ENCODE measurements at regions not wholly inside any gene's neighbourhood (a gene's known extent, or its start where the extent isn't known, plus 50 kb on each side); places are given as distances from the start of the nearest gene placed in this dataset.

DNA sequence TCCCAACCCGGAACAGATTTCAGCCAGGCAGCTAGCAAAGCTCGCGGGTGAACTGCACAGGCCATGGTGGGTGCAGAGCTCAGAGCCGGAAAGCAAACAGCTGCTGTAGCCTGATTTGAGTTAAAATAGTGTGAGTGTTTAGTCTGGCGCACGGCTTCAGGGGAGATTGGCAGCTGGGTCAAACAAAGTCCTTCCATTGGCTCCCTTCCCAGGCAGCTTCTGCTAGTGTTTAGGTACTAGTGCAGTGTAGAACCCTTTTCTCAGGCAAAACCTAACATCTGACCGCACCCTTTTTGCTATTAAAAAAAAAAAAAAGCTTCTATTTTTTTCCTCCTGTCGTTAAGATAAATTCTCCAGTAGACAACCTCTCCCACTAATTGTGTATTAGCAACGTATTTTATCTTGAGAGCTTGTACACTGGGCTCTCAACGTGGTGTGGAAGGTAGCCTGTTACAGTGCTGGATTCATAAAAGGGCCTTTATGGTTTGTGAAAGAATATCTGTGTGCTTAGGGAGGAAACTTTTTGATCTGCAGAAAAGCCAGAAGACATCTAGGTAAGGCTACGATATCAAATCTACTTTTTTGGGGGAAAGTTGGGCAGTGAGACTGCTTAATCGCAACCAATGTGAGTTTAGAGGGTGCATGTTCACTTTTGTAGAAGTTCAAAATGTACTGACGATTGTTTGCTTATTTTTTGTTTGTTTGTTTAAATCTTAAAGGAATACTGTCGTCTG lies 689.6 kb downstream of the USP25 start:
- Histone ChIP-seq H3K4me1 (ENCODE audit: control insufficient read depth, insufficient read depth, low read length) (no peaks in the 10 kb centered on the region), H3K36me3 (ENCODE audit: control insufficient read depth, insufficient read depth, low read length) (no peaks in the 10 kb centered on the region), H3K27me3 (ENCODE audit: control insufficient read depth, insufficient read depth, low read length) (no peaks in the 10 kb centered on the region), H3K9ac (ENCODE audit: low read length) (no peak overlapping the region), H3K4me3 (ENCODE audit: low read depth, low read length) (no peak overlapping the region), H3K27ac (ENCODE audit: low read depth, low read length) (no peak overlapping the region), H3K9me3 (ENCODE audit: control insufficient read depth, insufficient read depth, low read depth, low read length) (no peaks in the 10 kb centered on the region)

DNA sequence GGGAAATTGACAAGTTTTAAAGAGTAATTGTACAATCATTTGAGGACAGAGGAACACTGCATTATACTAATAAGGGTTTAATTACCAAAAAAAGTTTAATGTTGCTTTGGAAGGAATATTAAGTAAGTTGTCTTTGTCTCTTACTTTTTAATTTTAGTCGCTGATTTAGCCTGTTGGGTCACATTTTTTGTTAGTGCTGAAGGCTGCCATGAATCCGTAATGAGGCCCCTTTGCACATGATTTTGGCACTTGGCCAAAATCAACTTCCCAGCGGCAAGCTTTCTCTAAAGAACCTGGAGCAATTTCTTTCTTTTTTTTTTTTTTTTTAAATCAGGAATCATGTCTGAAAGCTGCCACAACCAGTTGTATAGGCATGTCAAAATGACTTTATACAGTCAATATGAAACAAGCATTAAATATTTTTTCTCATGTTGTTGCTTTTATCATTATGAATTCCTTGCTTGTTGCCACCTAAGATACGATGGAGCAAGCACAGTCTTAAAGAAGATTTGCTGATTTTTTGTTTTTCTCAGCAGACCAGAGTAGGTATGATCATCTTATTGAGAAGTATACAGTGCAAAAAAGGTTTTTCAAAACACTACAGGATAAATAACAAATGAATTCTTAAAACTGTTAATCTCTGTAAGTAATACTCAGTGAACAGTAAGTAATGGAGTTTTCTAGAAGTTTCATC lies 690.4 kb downstream of the USP25 start:
- H3K27me3 ChIP-seq (ENCODE audit: control insufficient read depth, insufficient read depth, low read length): no peaks in the 10 kb centered on the region

DNA sequence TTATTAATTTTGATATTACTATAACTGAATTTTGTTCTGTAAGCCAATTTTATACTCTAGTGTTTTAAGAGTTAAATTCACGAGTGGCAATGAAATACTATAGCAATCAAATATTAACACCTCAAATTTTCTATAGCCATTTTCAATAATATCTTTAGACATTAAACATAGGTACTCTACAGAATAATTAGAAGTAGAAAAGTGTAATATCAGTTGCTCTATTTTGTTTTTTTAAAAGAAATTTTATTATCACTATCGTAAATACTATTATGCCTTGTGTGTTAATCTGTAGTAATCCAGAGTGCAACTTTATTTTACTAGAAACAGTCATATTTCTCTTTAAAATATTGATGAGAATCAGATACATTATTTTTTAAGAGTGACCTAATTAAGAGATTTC lies 691.2 kb downstream of the USP25 start:
- H3K9me3 ChIP-seq (ENCODE audit: control insufficient read depth, insufficient read depth, low read depth, low read length): no peaks in the 10 kb centered on the region
- no peak overlapping the region for H3K27ac ChIP-seq (ENCODE audit: low read depth, low read length)
- no peaks in the 10 kb centered on the region for H3K36me3 ChIP-seq (ENCODE audit: control insufficient read depth, insufficient read depth, low read length)
- H3K27me3 ChIP-seq (ENCODE audit: control insufficient read depth, insufficient read depth, low read length): no peaks in the 10 kb centered on the region
- H3K9ac ChIP-seq (ENCODE audit: low read length): no peak overlapping the region
- H3K4me3 ChIP-seq (ENCODE audit: low read depth, low read length): no peak overlapping the region
- H3K4me1 ChIP-seq (ENCODE audit: control insufficient read depth, insufficient read depth, low read length): no peaks in the 10 kb centered on the region

More for the DNA sequence above, 690.4 kb downstream of the USP25 start:
- no peaks in the 10 kb centered on the region for H3K36me3 ChIP-seq (ENCODE audit: control insufficient read depth, insufficient read depth, low read length)
- no peak overlapping the region for H3K4me3 ChIP-seq (ENCODE audit: low read depth, low read length)
- H3K4me1 ChIP-seq (ENCODE audit: control insufficient read depth, insufficient read depth, low read length): no peaks in the 10 kb centered on the region
- H3K9me3 ChIP-seq (ENCODE audit: control insufficient read depth, insufficient read depth, low read depth, low read length): no peaks in the 10 kb centered on the region
- no peak overlapping the region for H3K9ac ChIP-seq (ENCODE audit: low read length)
- H3K27ac ChIP-seq (ENCODE audit: low read depth, low read length): no peak overlapping the region

DNA sequence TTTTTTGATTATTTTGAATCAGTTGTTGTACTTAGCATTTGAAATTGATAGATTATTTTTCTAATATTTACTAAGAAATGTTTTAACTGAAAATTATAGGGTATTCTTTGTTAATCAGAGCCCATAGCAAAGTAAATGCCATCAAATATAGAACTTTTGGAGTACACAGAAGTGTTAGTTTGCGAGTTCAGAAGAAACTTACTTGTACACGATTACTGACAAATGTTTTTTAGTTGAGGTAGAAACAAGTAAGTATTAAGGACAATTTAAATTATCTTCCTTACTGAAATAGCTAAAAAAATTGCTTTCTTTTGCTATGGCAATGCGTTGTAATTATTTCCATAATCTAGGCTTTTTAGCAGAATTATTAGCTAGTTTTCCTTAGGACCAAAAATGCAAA lies 692.2 kb downstream of the USP25 start:
- Histone ChIP-seq H3K27me3 (ENCODE audit: control insufficient read depth, insufficient read depth, low read length) (no peaks in the 10 kb centered on the region), H3K27ac (ENCODE audit: low read depth, low read length) (no peak overlapping the region), H3K9me3 (ENCODE audit: control insufficient read depth, insufficient read depth, low read depth, low read length) (no peaks in the 10 kb centered on the region), H3K4me3 (ENCODE audit: low read depth, low read length) (no peak overlapping the region), H3K4me1 (ENCODE audit: control insufficient read depth, insufficient read depth, low read length) (no peaks in the 10 kb centered on the region), H3K36me3 (ENCODE audit: control insufficient read depth, insufficient read depth, low read length) (no peaks in the 10 kb centered on the region), H3K9ac (ENCODE audit: low read length) (no peak overlapping the region)

DNA sequence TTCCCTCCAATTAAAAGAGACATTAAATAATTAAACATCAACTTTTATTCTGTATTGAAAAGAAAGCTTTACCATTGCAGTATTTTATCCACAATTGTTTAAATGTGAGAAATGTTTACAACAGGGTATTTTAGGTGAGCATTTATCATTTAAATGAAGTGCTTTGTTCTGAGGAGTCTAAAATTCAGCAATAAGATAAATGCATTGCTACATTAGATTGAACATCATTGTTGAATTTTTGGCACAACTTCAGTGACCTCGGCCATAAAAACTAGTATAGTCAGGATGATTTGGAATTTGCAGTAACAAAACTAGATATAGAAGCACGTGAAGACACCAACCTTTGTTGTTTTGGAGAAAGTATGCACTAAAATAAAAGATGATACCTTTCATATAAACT lies 692.9 kb downstream of the USP25 start:
- Histone ChIP-seq H3K4me3 (ENCODE audit: low read depth, low read length) (no peak overlapping the region), H3K9me3 (ENCODE audit: control insufficient read depth, insufficient read depth, low read depth, low read length) (no peaks in the 10 kb centered on the region), H3K27ac (ENCODE audit: low read depth, low read length) (no peak overlapping the region), H3K4me1 (ENCODE audit: control insufficient read depth, insufficient read depth, low read length) (no peaks in the 10 kb centered on the region), H3K36me3 (ENCODE audit: control insufficient read depth, insufficient read depth, low read length) (no peaks in the 10 kb centered on the region), H3K27me3 (ENCODE audit: control insufficient read depth, insufficient read depth, low read length) (no peaks in the 10 kb centered on the region), H3K9ac (ENCODE audit: low read length) (no peak overlapping the region)

DNA sequence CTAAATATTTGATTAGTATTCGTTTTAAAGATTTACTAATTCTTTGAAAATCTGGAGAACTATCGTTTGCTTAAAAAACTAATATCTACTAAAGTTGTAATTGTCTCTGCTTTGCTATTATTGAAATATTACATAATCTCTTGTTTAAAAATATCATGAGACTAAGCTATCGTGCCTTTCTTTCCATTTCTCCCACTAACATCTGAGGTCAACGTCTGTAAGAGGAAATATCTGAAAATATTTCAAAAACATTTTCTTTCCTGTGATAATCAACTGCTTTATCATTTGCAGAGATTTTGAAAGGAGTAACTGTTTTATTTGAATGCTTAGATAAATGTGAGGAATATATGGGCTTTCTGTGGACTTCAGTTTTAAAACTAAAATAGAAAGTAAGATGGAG lies 694.1 kb downstream of the USP25 start:
- no peak overlapping the region for H3K27ac ChIP-seq (ENCODE audit: low read depth, low read length)
- H3K4me3 ChIP-seq (ENCODE audit: low read depth, low read length): no peak overlapping the region
- no peaks in the 10 kb centered on the region for H3K4me1 ChIP-seq (ENCODE audit: control insufficient read depth, insufficient read depth, low read length)
- H3K9ac ChIP-seq (ENCODE audit: low read length): no peak overlapping the region
- no peaks in the 10 kb centered on the region for H3K27me3 ChIP-seq (ENCODE audit: control insufficient read depth, insufficient read depth, low read length)
- no peaks in the 10 kb centered on the region for H3K36me3 ChIP-seq (ENCODE audit: control insufficient read depth, insufficient read depth, low read length)
- no peaks in the 10 kb centered on the region for H3K9me3 ChIP-seq (ENCODE audit: control insufficient read depth, insufficient read depth, low read depth, low read length)

DNA sequence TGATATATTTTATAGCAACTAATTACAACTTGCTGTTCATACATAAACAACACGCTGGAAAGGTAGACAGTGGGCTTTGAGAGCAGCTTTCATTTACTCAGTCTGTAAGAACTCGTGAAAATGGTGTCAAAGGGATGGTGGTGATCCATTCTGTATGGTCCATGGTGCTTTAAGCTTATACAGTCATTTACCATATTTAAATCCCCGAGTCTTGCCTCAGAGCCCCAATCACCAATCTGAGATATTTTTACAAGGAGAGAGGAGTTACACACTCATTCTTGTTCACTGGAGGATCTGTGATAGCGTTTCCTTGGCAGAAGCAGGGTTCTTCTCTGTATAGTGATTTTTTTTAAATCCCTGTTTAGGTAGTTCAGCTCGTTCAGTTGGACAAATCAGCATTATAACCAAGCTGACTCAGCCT lies 694.6 kb downstream of the USP25 start:
- Histone ChIP-seq H3K9ac (ENCODE audit: low read length) (no peak overlapping the region), H3K27ac (ENCODE audit: low read depth, low read length) (no peak overlapping the region), H3K4me1 (ENCODE audit: control insufficient read depth, insufficient read depth, low read length) (no peaks in the 10 kb centered on the region), H3K9me3 (ENCODE audit: control insufficient read depth, insufficient read depth, low read depth, low read length) (no peaks in the 10 kb centered on the region), H3K27me3 (ENCODE audit: control insufficient read depth, insufficient read depth, low read length) (no peaks in the 10 kb centered on the region), H3K4me3 (ENCODE audit: low read depth, low read length) (no peak overlapping the region), H3K36me3 (ENCODE audit: control insufficient read depth, insufficient read depth, low read length) (no peaks in the 10 kb centered on the region)

DNA sequence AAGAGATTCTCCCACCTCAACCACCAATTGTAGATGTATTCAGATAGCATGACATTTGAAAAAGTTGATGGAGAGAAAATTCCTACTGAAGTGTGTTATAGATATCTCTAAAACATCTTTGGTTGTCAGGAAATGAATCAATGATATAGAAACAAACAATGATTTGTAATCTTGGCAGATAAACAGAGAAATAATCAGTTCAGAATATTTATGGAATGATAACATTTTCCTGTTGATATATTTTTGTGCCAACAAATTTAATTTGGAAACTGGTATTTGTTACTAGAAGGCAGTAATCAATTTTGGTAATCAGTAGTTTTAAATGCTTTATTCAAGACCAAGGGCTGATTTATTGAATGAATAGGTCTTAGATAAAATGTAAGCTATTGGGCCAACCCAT lies 695.6 kb downstream of the USP25 start:
- no peak overlapping the region for H3K9ac ChIP-seq (ENCODE audit: low read length)
- no peaks in the 10 kb centered on the region for H3K27me3 ChIP-seq (ENCODE audit: control insufficient read depth, insufficient read depth, low read length)
- no peak overlapping the region for H3K27ac ChIP-seq (ENCODE audit: low read depth, low read length)
- no peak overlapping the region for H3K4me3 ChIP-seq (ENCODE audit: low read depth, low read length)
- H3K36me3 ChIP-seq (ENCODE audit: control insufficient read depth, insufficient read depth, low read length): no peaks in the 10 kb centered on the region
- no peaks in the 10 kb centered on the region for H3K9me3 ChIP-seq (ENCODE audit: control insufficient read depth, insufficient read depth, low read depth, low read length)
- no peaks in the 10 kb centered on the region for H3K4me1 ChIP-seq (ENCODE audit: control insufficient read depth, insufficient read depth, low read length)

DNA sequence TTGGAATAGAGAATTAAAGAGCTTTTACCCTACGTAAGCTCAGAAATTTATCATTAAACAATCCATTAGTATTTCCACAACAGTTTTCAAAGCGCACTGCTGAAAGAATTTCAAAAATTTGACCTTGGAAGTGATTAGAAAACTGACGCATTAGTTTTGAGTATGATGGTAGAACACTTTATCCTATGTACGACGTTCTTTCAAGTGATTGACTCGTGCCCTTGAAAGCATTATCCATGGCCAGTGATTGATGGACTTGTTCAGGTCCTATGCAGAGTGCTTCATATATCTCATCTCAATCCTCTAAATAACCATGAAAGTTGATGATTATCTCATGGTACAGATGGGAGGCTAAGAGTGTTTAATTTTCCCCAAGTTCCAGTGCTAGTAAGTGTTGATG lies 697.2 kb downstream of the USP25 start:
- H3K27ac ChIP-seq (ENCODE audit: low read depth, low read length): no peak overlapping the region
- H3K4me3 ChIP-seq (ENCODE audit: low read depth, low read length): no peak overlapping the region
- H3K27me3 ChIP-seq (ENCODE audit: control insufficient read depth, insufficient read depth, low read length): no peaks in the 10 kb centered on the region
- no peaks in the 10 kb centered on the region for H3K9me3 ChIP-seq (ENCODE audit: control insufficient read depth, insufficient read depth, low read depth, low read length)
- no peaks in the 10 kb centered on the region for H3K36me3 ChIP-seq (ENCODE audit: control insufficient read depth, insufficient read depth, low read length)
- H3K9ac ChIP-seq (ENCODE audit: low read length): no peak overlapping the region
- H3K4me1 ChIP-seq (ENCODE audit: control insufficient read depth, insufficient read depth, low read length): no peaks in the 10 kb centered on the region

DNA sequence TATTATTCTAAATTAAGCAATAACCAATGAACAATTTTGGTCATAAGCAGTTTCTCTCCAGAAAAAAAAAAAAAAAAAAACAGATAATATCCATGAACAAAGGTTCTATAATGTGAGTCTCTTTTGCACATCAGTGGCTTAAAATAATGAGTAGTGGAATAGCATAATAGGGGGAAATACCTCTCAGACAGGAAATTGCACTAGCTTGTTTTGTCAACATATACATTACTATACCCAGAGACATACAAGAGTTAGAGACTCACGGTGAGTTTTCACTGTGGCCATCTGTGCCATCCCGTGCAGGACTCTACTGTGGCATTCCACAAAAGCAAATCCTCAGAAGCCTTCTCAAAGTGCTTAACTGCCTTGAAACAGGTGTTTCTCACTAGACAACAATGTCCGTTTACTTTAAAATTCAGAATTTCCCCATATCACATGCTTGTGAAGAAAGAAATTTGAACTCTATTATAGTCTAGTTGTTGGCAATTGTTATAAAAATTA lies 697.9 kb downstream of the USP25 start:
- no peak overlapping the region for H3K9ac ChIP-seq (ENCODE audit: low read length)
- no peaks in the 10 kb centered on the region for H3K36me3 ChIP-seq (ENCODE audit: control insufficient read depth, insufficient read depth, low read length)
- no peak overlapping the region for H3K4me3 ChIP-seq (ENCODE audit: low read depth, low read length)
- no peaks in the 10 kb centered on the region for H3K4me1 ChIP-seq (ENCODE audit: control insufficient read depth, insufficient read depth, low read length)
- no peaks in the 10 kb centered on the region for H3K27me3 ChIP-seq (ENCODE audit: control insufficient read depth, insufficient read depth, low read length)
- H3K27ac ChIP-seq (ENCODE audit: low read depth, low read length): no peak overlapping the region
- H3K9me3 ChIP-seq (ENCODE audit: control insufficient read depth, insufficient read depth, low read depth, low read length): no peaks in the 10 kb centered on the region

DNA sequence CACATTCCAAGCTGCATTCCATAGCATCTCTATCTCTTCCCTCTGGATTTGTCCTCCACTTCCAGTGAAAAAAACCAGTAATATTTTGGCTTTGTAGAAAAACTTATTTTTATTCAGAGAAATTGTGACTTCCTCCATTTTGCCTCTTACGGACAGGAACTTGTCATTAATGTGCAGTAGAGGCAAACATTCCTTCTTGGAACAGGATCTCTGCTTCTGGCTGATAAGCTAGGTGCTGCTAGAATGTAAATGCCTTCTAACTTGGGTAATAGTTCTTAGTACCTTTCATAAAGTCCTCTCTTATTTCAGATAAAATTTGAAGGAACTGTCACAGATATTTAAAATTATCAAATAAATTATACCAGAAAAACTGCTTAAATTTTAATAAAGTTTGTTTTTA lies 707.8 kb downstream of the USP25 start:
- Histone ChIP-seq H3K9me3 (ENCODE audit: control insufficient read depth, insufficient read depth, low read depth, low read length) (no peaks in the 10 kb centered on the region), H3K4me1 (ENCODE audit: control insufficient read depth, insufficient read depth, low read length) (no peaks in the 10 kb centered on the region), H3K27ac (ENCODE audit: low read depth, low read length) (no peak overlapping the region), H3K4me3 (ENCODE audit: low read depth, low read length) (no peak overlapping the region), H3K27me3 (ENCODE audit: control insufficient read depth, insufficient read depth, low read length) (no peaks in the 10 kb centered on the region), H3K36me3 (ENCODE audit: control insufficient read depth, insufficient read depth, low read length) (no peaks in the 10 kb centered on the region), H3K9ac (ENCODE audit: low read length) (no peak overlapping the region)

Data from HUES6 (cell line).